ENCODE measurements at regions not wholly inside any gene's neighbourhood (a gene's known extent, or its start where the extent isn't known, plus 50 kb on each side); places are given as distances from the start of the nearest gene placed in this dataset.
A peak's percentile ranks its signal among the peaks of the same experiment; 100 is the strongest.
"Not testable (repeated sequence)": the region's sequence is repeated elsewhere in the genome, so short reads cannot be mapped to it uniquely, and the experiment has no call there.

DNA sequence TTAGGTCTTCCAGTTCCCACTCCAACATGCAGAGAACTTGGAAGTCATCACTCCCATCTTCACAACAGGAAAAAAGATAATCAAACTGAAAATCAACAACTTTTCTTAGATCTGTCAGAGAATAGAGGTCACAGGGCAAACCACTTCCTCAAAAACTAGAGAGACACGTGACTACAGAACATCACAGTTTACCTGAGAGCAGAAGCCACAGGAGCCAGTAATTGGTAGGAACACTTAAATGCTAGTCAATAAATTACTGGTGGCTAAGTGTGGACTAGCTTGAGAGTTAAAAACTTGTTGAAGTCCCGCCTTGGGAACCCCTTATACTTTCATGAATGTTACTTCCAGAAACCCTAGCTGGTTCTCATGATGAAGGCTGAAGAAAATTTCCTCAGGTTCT, 81.1 kb downstream of the THSD1 start:
- not testable (repeated sequence) for DNase-seq (ENCODE audit: low spot score)

GRCh38 chr13:52319876-52320275, 86.1 kb downstream of the THSD1 start:
- DNase-seq (ENCODE audit: low spot score): no peak

- not testable (repeated sequence) for DNase-seq (ENCODE audit: low spot score)
Measured at GRCh38 chr13:52309833-52310232, 96.1 kb downstream of the THSD1 start.

- DNase-seq (ENCODE audit: low spot score): not testable (repeated sequence)
Measured at GRCh38 chr13:52306336-52306735, 99.6 kb downstream of the THSD1 start.

DNA sequence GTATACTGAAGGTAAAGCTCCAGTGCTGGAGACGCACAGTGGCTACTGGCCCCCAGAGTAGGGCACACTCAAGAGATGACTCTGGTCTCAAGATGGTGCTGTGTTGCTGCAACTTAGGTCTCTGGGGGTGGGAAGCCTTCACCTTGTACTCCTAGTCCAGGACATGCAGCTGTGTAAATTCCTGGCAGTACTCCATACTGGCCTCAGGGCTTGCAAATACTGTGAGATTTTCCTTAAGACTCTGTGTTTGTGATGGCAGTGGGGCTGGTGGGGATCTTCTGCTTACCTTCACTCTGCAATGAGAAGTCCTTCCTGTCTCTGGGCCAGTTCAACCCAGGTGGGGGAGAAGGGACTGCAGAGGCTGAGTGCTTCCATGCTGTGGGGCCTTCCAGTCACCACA, 102.9 kb downstream of the THSD1 start:
- not testable (repeated sequence) for DNase-seq (ENCODE audit: low spot score)

- DNase-seq (ENCODE audit: low spot score): not testable (repeated sequence)
Measured at GRCh38 chr13:52302688-52303087, 103.3 kb downstream of the THSD1 start.

- not testable (repeated sequence) for DNase-seq (ENCODE audit: low spot score)
Measured at GRCh38 chr13:52301810-52302400, 104.1 kb downstream of the THSD1 start.

GRCh38 chr13:52298079-52298661, 107.8 kb downstream of the THSD1 start:
- not testable (repeated sequence) for DNase-seq (ENCODE audit: low spot score)

DNA sequence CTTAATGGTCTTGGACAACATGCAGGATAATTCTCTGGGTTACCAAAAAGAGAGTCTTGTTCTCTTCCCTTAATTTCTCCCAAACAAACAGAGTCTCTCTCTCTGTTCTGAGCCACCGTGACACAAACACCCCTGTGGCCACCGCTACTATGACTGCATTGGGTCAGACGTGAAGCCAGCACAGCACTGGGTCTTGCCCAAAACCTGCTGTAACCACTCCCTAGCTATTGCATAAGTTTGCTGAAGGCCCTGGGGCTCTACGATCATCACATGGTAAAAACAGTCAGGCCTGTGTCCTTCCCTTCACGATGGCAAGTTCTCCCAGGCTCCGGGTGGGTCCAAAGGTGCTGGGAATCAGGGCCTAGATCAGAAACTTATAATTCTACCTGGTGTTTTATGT, 117.1 kb downstream of the THSD1 start:
- DNase-seq (ENCODE audit: low spot score): not testable (repeated sequence)

DNA sequence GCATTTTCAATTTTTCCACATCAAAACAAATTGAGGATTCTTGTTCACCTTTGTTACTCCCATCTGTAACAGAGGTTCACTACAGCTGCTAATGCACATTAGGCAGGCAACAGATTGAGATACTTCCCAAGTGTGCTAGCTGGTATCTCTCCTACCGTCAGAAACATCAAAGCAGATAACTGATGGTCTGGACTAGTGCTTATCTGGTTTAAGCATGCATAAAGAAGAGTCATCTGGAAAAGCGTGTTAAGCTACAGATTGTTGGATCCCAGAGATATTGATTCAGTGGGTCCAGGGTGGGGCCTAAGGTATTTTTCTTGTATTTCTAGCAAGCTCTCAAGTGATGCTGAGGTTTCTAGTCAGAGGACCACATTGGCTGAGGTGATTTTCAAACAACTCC, 122.0 kb upstream of the NEK3 start:
- DNase-seq (ENCODE audit: low spot score): not testable (repeated sequence)

DNA sequence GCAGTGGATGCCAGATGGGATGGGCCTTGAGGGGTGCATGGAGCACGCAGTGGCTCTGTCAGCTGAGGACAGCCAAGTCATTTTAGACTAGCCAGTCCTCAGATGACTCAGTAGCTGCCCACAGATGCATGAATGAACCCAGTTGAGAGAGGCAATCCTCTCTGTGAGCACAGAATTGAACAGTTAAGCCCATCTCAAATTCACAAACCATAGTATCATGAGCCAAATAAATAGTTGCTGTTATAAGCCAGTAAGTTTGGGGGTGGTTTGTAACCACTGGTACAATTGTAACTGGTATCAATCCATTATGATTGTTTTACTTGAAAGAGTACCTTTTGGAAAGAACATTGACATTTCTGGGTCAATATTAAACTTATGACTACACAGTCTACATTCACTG, 120.0 kb upstream of the NEK3 start:
- DNase-seq (ENCODE audit: low spot score): not testable (repeated sequence)

GRCh38 chr13:52254299-52254698, 94.9 kb upstream of the NEK3 start:
- not testable (repeated sequence) for DNase-seq (ENCODE audit: low spot score)

GRCh38 chr13:52240752-52241151, 81.4 kb upstream of the NEK3 start:
- not testable (repeated sequence) for DNase-seq (ENCODE audit: low spot score)

DNA sequence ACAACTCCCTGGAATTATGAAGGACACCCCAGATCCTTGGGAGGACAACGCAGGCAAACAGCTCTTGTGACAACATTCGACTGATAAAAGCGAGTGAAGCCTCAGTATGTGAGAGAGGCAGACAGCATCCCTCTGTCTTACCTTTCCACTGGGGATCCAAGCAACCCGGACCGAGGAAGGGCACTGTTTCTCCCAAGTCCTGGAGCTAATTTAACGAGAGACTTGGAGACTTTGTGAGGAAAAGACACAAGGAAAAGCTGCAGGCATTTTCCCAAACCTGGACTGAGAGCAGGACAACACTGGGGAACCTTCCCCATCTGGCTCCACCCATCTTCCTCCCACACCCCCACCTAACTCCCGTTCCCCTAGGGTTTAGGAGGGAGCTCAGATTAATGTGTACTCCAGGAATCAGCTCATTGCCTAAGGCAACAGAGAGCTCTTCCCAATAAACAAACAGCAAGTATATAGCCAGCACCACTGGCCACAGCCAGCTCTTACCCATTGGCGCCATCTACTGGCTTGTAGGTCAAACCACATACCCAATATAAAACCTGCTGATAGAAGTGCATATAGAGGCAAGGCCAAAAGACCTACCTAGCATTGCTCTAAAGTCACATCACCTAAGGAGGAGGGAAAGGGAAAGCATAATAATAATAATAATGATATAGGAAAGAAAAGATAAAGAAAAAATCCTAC, 76.7 kb upstream of the NEK3 start:
- peak; percentile 57 for DNase-seq (ENCODE audit: low spot score)

GRCh38 chr13:52234928-52235327, 75.5 kb upstream of the NEK3 start:
- DNase-seq (ENCODE audit: low spot score): not testable (repeated sequence)

- DNase-seq (ENCODE audit: low spot score): not testable (repeated sequence)
Measured at GRCh38 chr13:52223063-52223462, 63.7 kb upstream of the NEK3 start.

- not testable (repeated sequence) for DNase-seq (ENCODE audit: low spot score)
Measured at GRCh38 chr13:52213920-52214319, 54.5 kb upstream of the NEK3 start.

DNA sequence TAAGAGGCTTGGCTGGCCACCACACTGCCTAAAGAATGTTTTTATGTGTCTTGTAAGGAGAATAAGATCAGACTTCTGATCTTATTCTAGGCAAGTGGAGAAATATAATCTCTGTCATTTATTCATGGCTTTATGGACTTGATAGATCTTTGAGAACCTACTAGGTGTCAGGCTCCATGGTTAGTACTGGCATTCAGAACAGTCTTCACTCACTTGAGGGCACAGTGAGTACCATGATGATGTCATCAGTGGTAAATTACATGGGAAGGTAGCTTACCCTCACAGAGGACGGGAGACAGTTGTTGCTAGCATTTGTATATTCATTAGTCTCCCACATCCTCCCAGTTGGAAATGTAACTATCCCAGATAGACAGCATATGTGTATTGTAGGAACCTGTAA, 53.5 kb upstream of the NEK3 start:
- DNase-seq (ENCODE audit: low spot score): not testable (repeated sequence)

DNA sequence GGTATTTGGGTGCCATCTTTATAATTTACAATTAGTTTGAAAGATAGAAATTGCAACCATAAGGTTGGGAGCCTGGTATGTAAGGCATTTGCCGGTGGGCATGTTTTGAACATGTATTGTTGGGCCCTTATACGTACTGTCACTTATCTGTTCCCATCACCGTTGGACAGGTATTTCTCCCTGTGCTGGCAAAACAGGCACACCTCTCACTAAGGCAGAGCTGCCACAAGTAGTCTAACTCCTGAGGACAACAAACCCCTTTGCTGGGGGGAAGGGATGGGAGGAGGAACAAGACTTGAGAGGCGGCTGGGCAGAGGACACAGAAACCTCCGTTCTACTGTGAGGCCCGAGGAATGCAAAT, 52.0 kb upstream of the NEK3 start:
- not testable (repeated sequence) for DNase-seq (ENCODE audit: low spot score)

- not testable (repeated sequence) for DNase-seq (ENCODE audit: low spot score)
Measured at GRCh38 chr13:52210564-52211415, 51.4 kb upstream of the NEK3 start.

Measured in kidney capillary endothelial cell (primary cell).